GM18517 (cell line): ENCODE measurements at regions not wholly inside any gene's neighbourhood (a gene's known extent, or its start where the extent isn't known, plus 50 kb on each side); places are given as distances from the start of the nearest gene placed in this dataset.
A peak's percentile ranks its signal among the peaks of the same experiment; 100 is the strongest.

Source experiments
- ATAC-seq: cut with Tn5 transposase; IDR thresholded peaks from one replicate; pipeline ENCODE4 v1.9.1; 2021; ENCODE audit warnings: mild to moderate bottlenecking, moderate library complexity; ENCODE audit not compliant: unreplicated experiment

DNA sequence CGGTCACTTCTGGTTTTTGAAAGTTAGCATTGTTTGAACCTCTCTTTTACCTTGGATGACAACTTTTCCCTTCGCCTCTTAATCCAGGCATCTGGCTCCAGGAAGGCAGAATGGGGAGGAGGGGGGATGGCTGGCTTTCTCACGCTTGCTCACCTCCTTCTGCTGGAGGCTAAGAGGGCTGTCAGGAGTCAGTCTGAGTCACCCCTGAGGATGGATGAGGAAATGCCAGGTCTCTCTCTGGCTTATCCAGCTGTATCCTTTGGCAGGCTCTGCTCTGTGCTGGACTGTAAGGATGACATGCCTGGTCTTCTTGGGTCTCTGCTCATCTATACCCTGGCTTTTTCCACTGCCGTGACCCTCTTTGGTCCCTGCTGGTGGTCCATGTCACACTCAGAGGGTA, 142.9 kb upstream of the GYPC start:
- ATAC-seq, result no peak

DNA sequence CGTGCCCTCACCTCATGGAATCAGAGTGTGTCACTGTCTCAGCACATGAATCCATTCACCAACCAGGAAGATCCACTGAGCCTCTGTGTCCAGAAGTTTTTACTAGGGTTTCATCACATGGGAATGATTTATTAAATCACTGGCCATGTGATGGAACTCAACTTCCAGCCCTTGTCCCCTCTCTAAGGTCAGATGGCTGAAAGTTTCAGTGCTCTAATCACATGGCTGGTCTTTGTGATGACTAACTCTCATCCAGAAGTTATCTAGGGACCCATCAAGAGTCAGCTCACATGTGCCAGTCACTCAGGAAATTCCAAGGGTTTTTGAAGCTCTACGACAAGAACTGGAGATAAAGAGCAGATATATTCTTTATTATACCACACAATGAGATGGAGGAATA, 140.5 kb upstream of the GYPC start:
- ATAC-seq, result no peak

GRCh38 chr2:126518196-126518595, 137.8 kb upstream of the GYPC start:
- no peak for ATAC-seq

- ATAC-seq, result peak; percentile 81
These were observed 128.0 kb upstream of the GYPC start for GRCh38 chr2:126527836-126528490.

- no peak for ATAC-seq
These were observed 124.9 kb upstream of the GYPC start for GRCh38 chr2:126531029-126531428.

DNA sequence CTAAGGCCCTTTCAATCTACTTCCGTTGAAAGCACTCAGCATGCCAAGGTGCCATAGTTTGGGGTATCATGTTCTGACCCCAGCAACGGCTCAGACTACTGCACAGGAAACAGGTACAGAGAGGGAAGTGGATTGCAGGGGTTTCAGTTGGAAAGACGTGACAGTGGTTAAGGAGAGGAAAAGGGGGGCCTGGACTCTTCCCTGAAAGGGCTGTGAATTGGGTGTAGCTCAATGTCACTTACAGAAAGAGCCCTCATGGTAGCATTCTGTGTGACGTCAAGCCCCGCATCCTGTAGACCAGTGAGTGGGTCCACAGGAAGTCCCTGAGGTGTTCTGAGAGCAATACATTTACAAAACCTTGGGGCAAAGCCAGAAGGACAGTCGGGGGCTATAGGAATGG, 121.5 kb upstream of the GYPC start:
- no peak for ATAC-seq

DNA sequence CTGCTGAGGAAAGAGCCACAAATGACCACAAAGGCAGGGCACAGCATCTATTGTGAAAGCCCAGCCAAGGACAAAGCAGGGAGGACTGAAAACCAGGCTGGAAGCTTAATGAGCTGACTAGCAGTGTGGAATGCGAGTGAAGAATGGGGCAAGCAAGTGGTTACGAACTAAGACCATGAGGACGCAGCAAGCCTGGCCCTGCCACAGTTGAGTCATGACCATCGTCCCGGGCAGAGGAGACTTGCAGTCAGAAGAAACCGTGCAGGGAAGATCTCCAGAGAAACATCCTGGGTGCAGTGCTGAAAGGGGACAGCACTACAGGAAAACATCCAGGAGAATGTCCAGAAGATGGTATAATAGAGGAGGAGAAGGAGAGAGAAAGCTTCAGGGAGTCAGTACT, 120.5 kb upstream of the GYPC start:
- ATAC-seq, result no peak

DNA sequence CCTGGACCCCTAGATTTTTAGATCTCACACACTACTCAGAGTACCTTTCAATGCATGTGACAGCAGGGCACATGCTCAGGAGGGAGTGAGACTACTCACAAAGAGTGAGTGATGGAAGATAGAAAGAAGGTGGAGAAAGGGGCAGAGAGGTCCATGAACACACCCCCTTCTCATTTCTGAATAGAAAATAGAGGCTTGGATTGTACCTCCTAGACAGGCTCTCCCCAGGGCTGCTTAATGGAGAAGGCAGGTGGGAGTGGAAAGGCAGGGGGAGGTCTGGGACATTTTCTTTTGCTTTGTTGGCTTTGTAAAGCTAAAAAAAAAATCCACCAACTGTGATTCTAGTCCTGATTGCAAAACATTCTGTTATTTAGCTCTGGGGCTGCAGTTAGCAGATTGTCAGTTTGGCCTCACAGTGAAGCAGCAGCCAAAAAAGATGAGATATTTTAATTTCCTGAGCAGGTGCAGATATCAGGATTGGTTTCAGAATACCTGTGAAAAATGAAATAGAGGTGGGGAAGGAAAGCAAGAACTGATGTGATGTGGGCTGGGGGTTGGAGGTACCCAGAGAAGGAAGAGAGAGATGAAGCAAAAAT, 119.3 kb upstream of the GYPC start:
- no peak for ATAC-seq

DNA sequence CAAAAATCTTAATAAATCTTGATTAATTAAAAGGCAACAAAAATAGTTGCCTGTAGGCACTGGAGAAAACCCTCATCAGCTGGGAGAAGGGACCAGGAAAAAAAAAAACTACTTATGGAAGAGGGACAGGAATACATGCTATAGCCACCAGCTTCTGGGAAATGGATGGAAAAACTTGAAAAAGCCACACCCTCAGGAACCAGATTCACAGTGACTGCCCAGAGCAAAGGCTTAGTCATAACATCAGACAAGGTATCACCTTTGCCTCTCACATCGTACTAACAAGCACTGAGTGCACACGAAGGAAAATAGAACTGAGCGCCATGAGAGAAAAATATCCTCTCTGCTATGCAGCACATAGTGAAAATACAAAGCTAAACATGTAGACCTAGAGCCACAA, 116.9 kb upstream of the GYPC start:
- no peak for ATAC-seq

- no peak for ATAC-seq
These were observed 113.7 kb upstream of the GYPC start for GRCh38 chr2:126542247-126542646.

DNA sequence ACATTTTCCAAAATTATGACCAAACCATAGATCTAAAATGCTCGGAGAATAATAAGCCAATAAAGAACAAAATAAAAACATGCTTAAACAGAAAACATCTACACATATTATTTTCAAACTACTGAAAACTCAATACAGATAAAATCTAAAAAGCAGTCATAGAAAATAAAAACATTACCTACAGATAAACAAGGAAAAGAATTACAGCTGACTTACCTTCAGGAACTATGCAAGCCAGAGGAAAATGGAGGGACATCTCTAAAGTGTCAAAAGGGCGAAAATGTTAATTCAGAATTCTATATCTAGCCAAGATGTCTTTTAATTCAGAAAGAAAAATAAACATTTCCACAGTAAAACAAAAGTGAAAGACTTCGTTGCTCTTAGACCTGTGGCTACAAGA, 112.9 kb upstream of the GYPC start:
- ATAC-seq, result no peak

DNA sequence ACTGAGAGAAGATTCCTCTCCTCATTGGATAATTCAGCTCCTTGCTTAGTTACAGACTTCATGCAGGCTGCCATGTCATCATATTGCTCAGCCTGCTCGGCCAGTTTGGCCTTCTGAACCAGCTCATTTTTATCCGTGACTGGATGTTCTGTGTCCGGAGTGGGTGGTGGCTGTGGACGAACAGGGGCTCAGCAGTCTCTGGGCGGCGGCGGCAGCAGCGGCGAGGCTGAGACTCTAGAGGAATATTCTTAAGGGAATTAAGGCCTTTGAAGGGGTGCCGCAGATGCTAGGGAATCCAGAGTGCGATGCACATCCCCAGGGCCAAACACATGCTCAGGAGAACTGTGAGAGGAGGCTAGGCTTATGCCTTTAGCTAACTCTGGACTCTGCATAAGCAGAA, 97.9 kb upstream of the GYPC start:
- no peak for ATAC-seq

- ATAC-seq, result no peak
These were observed 87.2 kb upstream of the GYPC start for GRCh38 chr2:126568734-126569133.

DNA sequence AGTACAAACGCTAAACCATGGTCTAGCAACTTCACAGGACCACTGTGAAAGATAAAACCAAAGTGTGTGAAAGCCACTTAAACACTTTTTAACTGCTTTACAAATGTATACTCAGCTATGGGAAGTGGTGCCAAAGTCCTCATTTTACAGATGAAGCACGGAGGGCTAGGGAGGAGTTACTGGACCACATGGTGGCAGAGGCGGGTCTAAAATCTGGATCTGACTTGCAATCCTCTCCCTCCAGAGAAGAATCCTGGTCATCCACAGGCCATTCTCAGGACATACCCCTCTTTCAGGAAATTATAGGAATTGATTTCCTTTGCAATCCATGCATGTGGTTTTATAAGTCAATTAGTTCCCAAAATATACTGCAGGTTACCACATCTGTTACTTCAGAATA, 84.6 kb upstream of the GYPC start:
- no peak for ATAC-seq

DNA sequence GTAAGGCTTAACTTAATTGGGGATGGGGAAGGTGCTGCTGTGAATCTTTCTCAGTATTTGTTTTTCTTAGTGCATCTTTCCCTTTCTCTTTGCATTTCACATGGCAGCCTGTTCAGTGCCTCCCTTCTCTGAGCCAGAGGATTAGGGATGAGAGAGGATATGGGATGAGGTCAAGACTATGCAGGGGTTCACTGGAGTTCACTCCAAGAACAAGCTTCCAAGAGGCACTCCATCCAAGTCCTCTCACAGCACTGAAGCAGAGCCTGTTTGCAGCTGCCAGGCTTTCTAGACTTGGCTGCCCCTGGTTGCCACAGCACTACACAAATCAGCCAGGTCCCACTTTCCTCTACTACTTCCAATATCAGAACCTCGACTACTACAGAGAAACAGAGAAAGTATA, 80.3 kb upstream of the GYPC start:
- no peak for ATAC-seq

- no peak for ATAC-seq
These were observed 76.1 kb upstream of the GYPC start for GRCh38 chr2:126579868-126580267.

- ATAC-seq, result no peak
These were observed 69.6 kb upstream of the GYPC start for GRCh38 chr2:126586317-126586716.

GRCh38 chr2:126599062-126599461, 56.9 kb upstream of the GYPC start:
- no peak for ATAC-seq

GRCh38 chr2:126600742-126601141, 55.2 kb upstream of the GYPC start:
- no peak for ATAC-seq

DNA sequence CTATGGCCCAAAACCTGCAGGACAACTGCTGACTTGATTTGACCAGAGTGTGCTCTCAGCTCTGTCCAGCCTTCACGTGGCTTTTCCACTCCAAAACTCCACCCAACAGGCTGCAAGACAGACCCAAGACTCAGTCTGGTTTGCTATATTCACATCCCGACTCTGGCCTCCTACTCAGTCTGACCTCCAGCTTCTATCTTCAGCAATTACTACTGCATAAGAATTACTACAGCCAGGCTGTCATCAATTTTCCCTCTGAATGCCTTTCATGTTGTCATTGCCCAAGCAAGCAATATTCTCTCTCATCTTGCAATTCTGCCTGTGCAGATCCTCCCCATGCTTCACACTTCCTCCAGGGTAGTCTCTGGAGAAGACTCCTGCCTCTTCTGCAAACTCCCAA, 53.6 kb upstream of the GYPC start:
- ATAC-seq, result no peak
